Loucy (cell line): ENCODE measurements at regions not wholly inside any gene's neighbourhood (a gene's known extent, or its start where the extent isn't known, plus 50 kb on each side); places are given as distances from the start of the nearest gene placed in this dataset.

Experiments used
- EZH2phosphoT487 ChIP-seq: fragments of 200-600 bp; IDR thresholded peaks from 2 replicates; pipeline ENCODE4 v1.6.1; 2018; ENCODE audit warnings: antibody characterized with exemption, mild to moderate bottlenecking, moderate library complexity, borderline replicate concordance
- TF ChIP-seq, protein P1 (sequence below): fragments of 200-600 bp; sonication (generic); conservative IDR thresholded peaks from 2 replicates; pipeline ENCODE4 v1.5.1; 2014; ENCODE audit warnings: mild to moderate bottlenecking, antibody characterized with exemption, low read length

DNA sequence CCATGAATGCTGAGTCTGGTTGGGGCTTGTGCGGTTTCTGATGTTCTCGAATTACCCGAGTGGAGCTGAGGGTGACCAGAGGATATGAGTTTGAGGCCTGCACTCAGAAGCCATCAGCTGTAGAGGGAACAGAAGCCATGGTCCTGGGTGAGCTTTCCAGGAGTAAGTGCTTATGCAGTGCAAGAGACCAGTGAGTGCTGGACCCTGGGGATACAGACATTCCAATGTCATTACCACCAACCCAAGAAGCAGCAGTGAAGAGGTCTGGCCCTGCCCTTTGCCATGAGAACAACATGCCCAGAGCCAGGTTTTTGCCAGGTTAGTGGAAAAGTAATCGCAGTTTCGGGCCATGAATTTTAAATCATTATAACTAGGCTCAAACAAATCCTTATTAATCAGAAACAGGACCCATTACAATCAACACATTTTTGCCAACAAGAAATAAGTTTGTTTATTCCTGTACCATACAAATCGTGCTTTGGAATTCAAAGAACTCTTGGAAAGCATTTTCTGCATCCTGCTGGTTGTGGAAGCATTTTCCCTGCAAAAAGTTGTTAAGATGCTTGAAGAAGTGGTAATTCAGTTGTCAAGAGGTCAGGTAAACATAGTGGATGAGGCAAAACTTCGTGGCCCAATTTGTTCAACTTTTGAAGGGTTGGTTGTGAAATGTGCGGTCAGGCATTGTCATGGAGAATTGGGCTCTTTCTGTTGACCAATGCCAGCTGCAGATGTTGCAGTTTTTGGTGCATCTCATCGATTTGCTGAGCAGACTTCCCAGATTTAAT, 154.6 kb downstream of the SYK start:
- TF ChIP-seq, protein P1, sequence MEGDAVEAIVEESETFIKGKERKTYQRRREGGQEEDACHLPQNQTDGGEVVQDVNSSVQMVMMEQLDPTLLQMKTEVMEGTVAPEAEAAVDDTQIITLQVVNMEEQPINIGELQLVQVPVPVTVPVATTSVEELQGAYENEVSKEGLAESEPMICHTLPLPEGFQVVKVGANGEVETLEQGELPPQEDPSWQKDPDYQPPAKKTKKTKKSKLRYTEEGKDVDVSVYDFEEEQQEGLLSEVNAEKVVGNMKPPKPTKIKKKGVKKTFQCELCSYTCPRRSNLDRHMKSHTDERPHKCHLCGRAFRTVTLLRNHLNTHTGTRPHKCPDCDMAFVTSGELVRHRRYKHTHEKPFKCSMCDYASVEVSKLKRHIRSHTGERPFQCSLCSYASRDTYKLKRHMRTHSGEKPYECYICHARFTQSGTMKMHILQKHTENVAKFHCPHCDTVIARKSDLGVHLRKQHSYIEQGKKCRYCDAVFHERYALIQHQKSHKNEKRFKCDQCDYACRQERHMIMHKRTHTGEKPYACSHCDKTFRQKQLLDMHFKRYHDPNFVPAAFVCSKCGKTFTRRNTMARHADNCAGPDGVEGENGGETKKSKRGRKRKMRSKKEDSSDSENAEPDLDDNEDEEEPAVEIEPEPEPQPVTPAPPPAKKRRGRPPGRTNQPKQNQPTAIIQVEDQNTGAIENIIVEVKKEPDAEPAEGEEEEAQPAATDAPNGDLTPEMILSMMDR: no peak
- TF ChIP-seq EZH2phosphoT487: no peak
